ENCODE measurements at regions not wholly inside any gene's neighbourhood (a gene's known extent, or its start where the extent isn't known, plus 50 kb on each side); places are given as distances from the start of the nearest gene placed in this dataset.

DNA sequence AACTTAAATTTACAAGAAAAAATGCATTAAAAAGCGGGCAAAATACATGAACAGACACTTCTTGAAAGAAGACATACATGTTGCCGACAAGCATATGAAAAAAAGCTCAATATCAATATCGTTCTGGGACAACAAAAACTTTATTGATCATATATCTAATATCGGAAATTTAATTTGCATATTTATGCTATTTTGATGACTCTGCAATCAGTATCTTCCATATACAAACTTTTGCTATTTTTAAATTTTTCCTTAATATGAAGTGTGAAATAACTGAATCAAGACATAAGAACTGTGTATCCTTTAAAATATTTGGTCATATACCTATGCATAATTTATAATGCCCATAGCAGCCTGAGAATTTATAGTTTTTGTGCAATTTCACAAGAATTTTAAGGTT is 224.6 kb downstream of the ALX1 start:
- Histone ChIP-seq H3K4me3 (ENCODE audit: low read length) (no peak overlapping the region), H3K27me3 (ENCODE audit: control insufficient read depth, insufficient read depth, low read length, poor library complexity, severe bottlenecking) (no peaks in the 10 kb centered on the region), H3K9me3 (ENCODE audit: control insufficient read depth, low read length) (peaks cover 7% of the 10 kb centered on the region), H3K27ac (ENCODE audit: low read depth, low read length) (no peak overlapping the region), H3K4me1 (ENCODE audit: control insufficient read depth, insufficient read depth, low read length) (no peaks in the 10 kb centered on the region), H3K9ac (ENCODE audit: extremely low read depth, low read length, poor library complexity, severe bottlenecking) (no peak overlapping the region), H3K36me3 (ENCODE audit: control insufficient read depth, insufficient read depth, low read length) (no peaks in the 10 kb centered on the region)
- peaks cover 13% of the 10 kb centered on the region for H3K4me1 Mint-ChIP-seq
- no peak for DNase-seq
- peaks cover 4% of the 10 kb centered on the region for H3K36me3 Mint-ChIP-seq (ENCODE audit: low read depth)
- TF ChIP-seq, protein P1, sequence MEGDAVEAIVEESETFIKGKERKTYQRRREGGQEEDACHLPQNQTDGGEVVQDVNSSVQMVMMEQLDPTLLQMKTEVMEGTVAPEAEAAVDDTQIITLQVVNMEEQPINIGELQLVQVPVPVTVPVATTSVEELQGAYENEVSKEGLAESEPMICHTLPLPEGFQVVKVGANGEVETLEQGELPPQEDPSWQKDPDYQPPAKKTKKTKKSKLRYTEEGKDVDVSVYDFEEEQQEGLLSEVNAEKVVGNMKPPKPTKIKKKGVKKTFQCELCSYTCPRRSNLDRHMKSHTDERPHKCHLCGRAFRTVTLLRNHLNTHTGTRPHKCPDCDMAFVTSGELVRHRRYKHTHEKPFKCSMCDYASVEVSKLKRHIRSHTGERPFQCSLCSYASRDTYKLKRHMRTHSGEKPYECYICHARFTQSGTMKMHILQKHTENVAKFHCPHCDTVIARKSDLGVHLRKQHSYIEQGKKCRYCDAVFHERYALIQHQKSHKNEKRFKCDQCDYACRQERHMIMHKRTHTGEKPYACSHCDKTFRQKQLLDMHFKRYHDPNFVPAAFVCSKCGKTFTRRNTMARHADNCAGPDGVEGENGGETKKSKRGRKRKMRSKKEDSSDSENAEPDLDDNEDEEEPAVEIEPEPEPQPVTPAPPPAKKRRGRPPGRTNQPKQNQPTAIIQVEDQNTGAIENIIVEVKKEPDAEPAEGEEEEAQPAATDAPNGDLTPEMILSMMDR (conservative IDR thresholded peaks at IDR 0.05), result no peak
- 91 to 100% methylated on average over 2 to 3 of the region's 4 CpGs for WGBS, 2 experiments (ENCODE audit: insufficient coverage in 1 of 2, insufficient read length in 1 of 2)
- peaks cover 3% of the 10 kb centered on the region for H3K9me3 Mint-ChIP-seq
- H3K27ac Mint-ChIP-seq, result no peak overlapping the region
- H3K4me3 Mint-ChIP-seq, result no peak overlapping the region
- H3K27me3 Mint-ChIP-seq (ENCODE audit: insufficient read depth), result no peaks in the 10 kb centered on the region

DNA sequence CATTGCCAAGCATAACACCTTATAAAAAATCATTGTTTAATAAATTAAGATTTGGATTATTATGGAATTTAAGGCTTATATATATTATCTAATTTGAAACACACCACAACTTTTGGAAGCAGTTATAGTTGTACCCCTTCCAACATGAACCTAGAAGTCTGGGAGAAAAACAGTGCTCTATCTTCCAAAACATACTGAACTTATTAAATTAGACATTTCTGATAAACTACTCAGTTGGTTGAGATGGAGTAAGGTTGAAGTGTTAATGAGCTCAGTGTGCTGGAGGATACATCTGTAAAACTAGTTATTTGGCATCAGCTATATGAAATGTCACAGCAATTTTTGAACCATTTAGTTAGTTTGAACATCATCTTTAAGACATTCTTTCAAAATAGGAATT is 227.4 kb downstream of the ALX1 start:
- Mint-ChIP-seq H3K36me3 (ENCODE audit: low read depth) (peaks cover 4% of the 10 kb centered on the region), H3K9me3 (peaks cover 3% of the 10 kb centered on the region), H3K4me1 (peaks cover 18% of the 10 kb centered on the region), H3K27ac (no peak overlapping the region), H3K27me3 (ENCODE audit: insufficient read depth) (no peaks in the 10 kb centered on the region), H3K4me3 (no peak overlapping the region)
- no peaks in the 10 kb centered on the region for H3K27me3 ChIP-seq (ENCODE audit: control insufficient read depth, insufficient read depth, low read length, poor library complexity, severe bottlenecking)
- H3K27ac ChIP-seq (ENCODE audit: low read depth, low read length), result no peak overlapping the region
- no peak overlapping the region for H3K9ac ChIP-seq (ENCODE audit: extremely low read depth, low read length, poor library complexity, severe bottlenecking)
- no peaks in the 10 kb centered on the region for H3K4me1 ChIP-seq (ENCODE audit: control insufficient read depth, insufficient read depth, low read length)
- peaks cover 7% of the 10 kb centered on the region for H3K9me3 ChIP-seq (ENCODE audit: control insufficient read depth, low read length)
- no peak overlapping the region for H3K4me3 ChIP-seq (ENCODE audit: low read length)
- DNase-seq, result no peak
- TF ChIP-seq, protein P1 (conservative IDR thresholded peaks at IDR 0.05), result no peak
- no peaks in the 10 kb centered on the region for H3K36me3 ChIP-seq (ENCODE audit: control insufficient read depth, insufficient read depth, low read length)

DNA sequence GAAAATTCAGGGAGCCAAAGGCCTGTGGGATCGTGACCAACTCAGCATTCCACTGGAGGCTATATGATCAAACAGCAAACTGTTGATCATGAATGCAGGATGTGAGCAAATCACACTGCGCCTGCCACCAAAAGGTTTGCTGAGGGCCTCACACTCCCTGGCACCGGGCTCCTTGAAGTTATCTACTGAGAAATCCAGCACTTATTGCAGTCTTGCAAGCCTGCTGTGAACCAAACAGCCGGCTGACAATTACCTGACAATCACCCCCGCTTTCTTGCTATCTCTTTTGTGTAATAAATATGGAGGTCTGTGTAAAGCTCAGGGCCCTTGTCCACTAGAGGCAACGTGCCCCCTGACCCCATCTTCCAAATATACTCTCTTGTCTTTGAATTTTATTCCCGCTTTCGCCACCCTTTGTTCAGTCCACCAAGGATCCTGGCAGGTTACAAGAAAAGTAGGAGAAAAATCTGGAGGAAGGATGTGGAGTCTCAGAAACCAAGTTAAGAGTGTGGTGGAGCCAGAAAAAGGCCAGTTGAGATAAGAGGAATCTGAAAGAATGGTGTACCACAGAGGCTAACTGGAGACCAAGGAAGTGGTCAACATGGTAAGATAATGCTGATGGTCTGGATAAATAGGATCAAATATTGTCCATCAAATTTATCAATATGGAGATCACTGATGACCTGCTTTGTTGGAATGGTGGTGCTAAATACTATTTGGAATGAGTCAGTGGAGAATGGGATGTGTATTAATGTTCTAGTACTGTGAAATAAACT is 229.2 kb downstream of the ALX1 start:
- peaks cover 3% of the 10 kb centered on the region for H3K36me3 Mint-ChIP-seq (ENCODE audit: low read depth)
- 79% methylated on average over 2 to 7 of the region's 8 CpGs for WGBS, 2 experiments (ENCODE audit: insufficient coverage in 1 of 2, insufficient read length in 1 of 2)
- no peaks in the 10 kb centered on the region for H3K4me1 ChIP-seq (ENCODE audit: control insufficient read depth, insufficient read depth, low read length)

More for the DNA sequence above, 229.2 kb downstream of the ALX1 start:
- Histone ChIP-seq H3K27me3 (ENCODE audit: control insufficient read depth, insufficient read depth, low read length, poor library complexity, severe bottlenecking) (no peaks in the 10 kb centered on the region), H3K9me3 (ENCODE audit: control insufficient read depth, low read length) (peaks cover 7% of the 10 kb centered on the region), H3K4me3 (ENCODE audit: low read length) (peak overlapping the region; percentile 32), H3K9ac (ENCODE audit: extremely low read depth, low read length, poor library complexity, severe bottlenecking) (no peak overlapping the region), H3K36me3 (ENCODE audit: control insufficient read depth, insufficient read depth, low read length) (no peaks in the 10 kb centered on the region), H3K27ac (ENCODE audit: low read depth, low read length) (peak overlapping the region; percentile 27)
- Mint-ChIP-seq H3K9me3 (peaks cover 2% of the 10 kb centered on the region), H3K4me3 (no peak overlapping the region), H3K4me1 (peaks cover 24% of the 10 kb centered on the region), H3K27me3 (ENCODE audit: insufficient read depth) (no peaks in the 10 kb centered on the region), H3K27ac (peak overlapping the region; percentile 8)
- DNase-seq, result peak; percentile 79
- TF ChIP-seq, protein P1 (conservative IDR thresholded peaks at IDR 0.05), result no peak

All from endodermal cell (in vitro differentiated cells).